ENCODE measurements at regions not wholly inside any gene's neighbourhood (a gene's known extent, or its start where the extent isn't known, plus 50 kb on each side); places are given as distances from the start of the nearest gene placed in this dataset.
"Not testable (repeated sequence)": the region's sequence is repeated elsewhere in the genome, so short reads cannot be mapped to it uniquely, and the experiment has no call there.

DNA sequence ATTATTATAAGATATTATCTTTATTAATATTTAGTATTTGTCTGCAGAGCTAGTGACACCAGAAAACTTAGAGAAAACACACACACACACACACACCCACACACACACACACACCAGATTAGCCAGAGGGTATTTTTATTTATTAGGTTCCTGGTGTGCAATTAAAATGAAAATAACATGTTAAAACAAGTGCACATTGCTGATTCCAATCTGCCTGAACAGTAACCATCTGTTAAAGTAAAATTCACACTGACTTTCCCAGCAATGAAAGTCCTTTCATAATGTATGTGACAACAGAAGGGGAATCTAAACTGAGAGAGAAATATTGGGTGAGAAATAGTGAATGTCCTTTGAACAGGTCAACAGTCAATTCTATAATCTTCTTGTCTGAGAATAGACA is 2323.5 kb upstream of the ACO1 start:
- DNase-seq (ENCODE audit: low read depth) = no peak

GRCh38 chr9:30065888-30066287 is 2318.6 kb upstream of the ACO1 start:
- peak; percentile 4 for DNase-seq (ENCODE audit: low read depth)

- not testable (repeated sequence) for DNase-seq (ENCODE audit: low read depth)
These were observed 2315.2 kb upstream of the ACO1 start for GRCh38 chr9:30069236-30069635.

DNA sequence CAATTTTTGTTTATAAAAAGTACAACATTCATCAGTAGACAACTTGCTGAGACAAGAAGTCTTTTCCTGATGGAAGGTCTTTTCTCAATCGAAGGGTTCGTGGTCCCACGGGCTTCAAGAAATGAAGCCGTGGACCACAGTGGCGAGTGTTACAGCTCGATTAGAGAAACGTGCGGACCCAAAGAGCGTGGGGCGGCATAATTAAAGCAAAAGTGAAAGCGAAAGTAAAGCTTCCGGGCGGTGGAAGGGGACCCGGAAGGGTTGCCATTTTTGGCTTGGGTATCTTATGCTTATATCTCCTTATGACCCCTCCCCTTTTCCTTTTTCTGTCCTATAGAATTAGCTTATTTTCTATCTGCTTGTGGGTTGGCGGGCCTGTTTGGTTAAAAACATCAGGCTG is 2309.4 kb upstream of the ACO1 start:
- DNase-seq (ENCODE audit: low read depth) = no peak

GRCh38 chr9:30075451-30076199 is 2308.8 kb upstream of the ACO1 start:
- peak; percentile 5 for DNase-seq (ENCODE audit: low read depth)

GRCh38 chr9:30078195-30078594 is 2306.2 kb upstream of the ACO1 start:
- no peak for DNase-seq (ENCODE audit: low read depth)

DNA sequence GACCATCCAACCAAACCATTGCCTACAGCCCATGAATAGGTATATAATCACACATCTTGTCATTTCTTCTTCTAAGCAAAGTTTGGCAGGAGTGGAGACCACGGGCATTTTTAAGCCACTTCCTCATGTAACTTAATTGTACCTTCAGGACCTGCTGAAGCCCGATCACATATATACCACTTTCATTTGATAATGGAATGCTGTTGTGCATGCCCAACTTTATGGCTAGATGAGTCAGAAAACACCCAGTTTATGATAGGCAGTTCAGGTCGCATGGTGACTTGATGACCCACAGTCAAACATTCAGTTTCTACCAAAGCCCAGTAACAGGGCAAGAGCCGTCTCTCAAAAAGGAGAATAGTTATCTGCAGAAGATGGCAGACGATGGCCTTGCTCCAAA is 2295.0 kb upstream of the ACO1 start:
- no peak for DNase-seq (ENCODE audit: low read depth)

DNA sequence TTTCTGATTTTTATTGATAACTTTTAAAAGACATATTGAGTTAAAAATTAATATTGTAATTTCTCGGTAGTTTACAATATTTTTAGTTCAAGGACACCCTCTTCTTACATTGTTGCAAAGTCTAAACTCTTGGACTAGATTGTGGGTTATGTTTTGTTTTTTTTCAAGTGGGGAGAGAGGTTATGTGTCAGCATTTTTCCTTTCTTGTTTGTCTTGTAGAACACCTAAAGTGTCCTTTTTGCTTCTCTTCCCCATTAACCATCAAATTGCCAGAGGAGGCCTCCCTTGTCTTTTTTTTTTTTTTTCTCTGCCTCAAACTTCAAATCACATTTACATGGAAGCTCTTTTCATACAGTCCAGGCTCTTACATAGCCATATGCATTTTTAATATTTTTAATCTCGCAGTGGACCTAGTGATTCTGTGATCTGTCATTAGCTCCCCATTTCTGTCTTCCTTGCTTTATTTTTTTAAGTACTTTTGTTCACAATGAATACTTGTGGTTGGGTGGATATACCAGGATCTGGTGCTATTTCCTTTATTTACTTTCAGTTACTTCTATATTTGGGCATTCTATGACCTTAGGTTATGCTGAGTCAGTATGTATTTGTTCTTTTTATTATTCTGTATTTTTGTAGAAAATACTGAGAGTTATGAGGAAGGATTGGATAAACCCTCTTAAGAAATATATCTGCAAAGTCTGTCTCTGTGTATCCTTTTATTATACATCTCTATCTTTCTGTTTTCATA is 2280.6 kb upstream of the ACO1 start:
- peak; percentile 23 for DNase-seq (ENCODE audit: low read depth)

DNA sequence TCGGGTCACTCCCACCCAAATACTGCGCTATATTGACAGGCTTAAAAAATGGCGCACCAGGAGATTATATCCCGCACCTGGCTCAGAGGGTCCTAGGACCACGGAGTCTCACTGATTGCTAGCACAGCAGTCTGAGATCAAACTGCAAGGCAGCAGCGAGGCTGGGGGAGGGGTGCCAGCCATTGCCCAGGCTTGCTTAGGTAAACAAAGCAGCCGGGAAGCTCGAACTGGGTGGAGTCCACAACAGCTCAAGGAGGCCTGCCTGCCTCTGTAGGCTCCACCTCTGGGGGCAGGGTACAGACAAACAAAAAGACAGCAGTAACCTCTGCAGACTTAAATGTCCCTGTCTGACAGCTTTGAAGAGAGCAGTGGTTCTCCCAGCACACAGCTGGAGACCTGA is 2277.3 kb upstream of the ACO1 start:
- DNase-seq (ENCODE audit: low read depth) = not testable (repeated sequence)

- no peak for DNase-seq (ENCODE audit: low read depth)
These were observed 2267.7 kb upstream of the ACO1 start for GRCh38 chr9:30116673-30117217.

- peak; percentile 1 for DNase-seq (ENCODE audit: low read depth)
These were observed 2263.8 kb upstream of the ACO1 start for GRCh38 chr9:30120666-30121065.

GRCh38 chr9:30121611-30122010 is 2262.8 kb upstream of the ACO1 start:
- DNase-seq (ENCODE audit: low read depth) = no peak

- DNase-seq (ENCODE audit: low read depth) = no peak
These were observed 2258.6 kb upstream of the ACO1 start for GRCh38 chr9:30125881-30126280.

DNA sequence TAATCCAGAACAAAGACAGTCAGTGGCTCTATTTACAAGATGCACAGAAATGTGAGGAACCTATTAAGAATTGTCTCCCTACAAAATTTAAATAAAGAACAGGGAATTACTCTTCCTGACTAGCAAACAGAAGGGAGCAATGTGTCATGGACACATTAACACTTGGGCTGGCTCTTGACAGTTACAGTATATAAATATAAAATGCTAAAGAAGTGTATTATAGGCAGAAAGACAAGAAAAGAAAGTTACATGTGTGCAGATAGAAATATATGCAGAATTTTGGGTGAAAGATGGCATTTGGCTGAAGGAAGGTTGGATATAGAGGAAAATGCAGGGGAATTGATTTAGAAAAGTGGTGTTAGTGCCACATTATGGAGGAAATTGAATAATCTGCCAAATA is 2257.1 kb upstream of the ACO1 start:
- DNase-seq (ENCODE audit: low read depth) = no peak

DNA sequence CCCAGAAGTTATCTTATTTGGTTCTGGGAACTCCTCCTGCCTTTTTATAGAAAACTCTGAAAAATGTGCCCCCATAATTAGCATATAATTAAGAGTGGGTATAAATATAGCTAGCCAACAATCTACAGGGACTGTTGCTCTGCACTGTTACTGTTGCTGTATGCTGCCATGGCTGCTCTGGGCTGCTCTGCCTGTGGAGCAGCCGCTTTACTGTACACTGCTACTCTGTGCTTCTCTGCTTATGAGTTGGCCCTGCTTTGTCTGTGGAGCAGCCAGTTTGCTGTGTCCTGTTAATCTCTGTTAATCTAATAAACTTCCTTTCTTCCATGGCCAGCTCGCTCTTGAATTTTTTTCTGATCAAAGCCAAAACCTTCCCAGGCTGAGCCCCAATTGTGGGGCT is 2244.0 kb upstream of the ACO1 start:
- DNase-seq (ENCODE audit: low read depth) = no peak

- DNase-seq (ENCODE audit: low read depth) = no peak
These were observed 2223.9 kb upstream of the ACO1 start for GRCh38 chr9:30160570-30160969.

DNA sequence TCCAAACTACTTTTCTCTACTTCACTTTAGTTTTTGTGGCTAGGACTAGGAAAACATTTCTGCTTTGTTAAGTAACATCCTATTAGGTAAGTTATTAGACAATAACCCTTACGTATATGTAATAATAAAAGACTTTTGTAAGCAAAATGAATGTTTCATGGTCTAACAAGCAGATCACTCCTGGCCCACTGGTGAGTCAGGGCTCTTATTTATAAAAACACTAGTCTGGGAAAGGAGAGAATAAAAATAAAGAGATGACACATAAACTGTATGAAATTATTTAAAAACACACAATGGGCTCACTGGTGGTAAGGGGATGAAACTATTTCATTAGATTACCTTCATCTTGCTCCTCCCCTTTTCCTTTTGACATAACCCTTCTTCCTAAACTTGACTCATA is 2212.2 kb upstream of the ACO1 start:
- DNase-seq (ENCODE audit: low read depth) = peak; percentile 18

GRCh38 chr9:30178610-30179009 is 2205.8 kb upstream of the ACO1 start:
- no peak for DNase-seq (ENCODE audit: low read depth)

DNA sequence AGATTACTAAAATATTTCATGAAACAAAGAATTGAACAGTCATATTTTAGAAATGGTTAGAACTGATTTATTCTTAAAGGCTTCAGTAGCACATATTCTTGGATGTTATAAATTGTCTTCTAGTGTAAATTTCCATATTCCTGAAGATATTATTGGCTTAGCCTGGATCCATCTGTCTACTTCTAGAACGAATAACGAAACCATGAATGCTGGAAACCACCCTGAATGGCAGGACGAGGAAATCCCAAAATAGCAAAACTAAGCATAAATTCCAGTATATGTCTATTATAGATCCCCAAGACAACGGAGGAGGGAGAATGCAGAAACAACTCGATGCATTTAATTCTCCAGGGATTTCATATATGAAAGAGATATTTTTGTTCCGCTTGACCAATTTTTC is 2191.0 kb upstream of the ACO1 start:
- no peak for DNase-seq (ENCODE audit: low read depth)

DNA sequence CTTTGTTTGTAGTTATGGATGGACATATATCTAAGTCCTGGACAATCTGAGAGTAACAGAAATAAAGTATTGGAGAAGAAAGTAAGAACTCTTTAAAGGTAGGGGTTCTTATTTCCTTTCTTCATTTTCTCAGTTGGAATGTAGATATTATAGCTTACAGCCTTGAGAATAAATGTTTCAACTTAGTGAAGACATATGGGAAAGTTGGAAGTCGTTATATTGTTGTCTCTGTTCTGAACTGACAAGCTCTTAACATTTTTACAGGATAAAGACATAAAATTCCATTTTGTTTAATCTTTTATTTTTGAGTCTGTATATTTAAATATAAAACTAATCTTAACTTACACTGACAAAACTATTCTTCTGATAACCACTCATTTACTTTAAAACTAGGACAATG is 2187.5 kb upstream of the ACO1 start:
- no peak for DNase-seq (ENCODE audit: low read depth)

- DNase-seq (ENCODE audit: low read depth) = no peak
These were observed 2187.0 kb upstream of the ACO1 start for GRCh38 chr9:30197453-30197852.

- no peak for DNase-seq (ENCODE audit: low read depth)
These were observed 2186.5 kb upstream of the ACO1 start for GRCh38 chr9:30197954-30198353.

Data from myocyte (in vitro differentiated cells).